BE2C (cell line): ENCODE measurements at regions not wholly inside any gene's neighbourhood (a gene's known extent, or its start where the extent isn't known, plus 50 kb on each side); places are given as distances from the start of the nearest gene placed in this dataset.

Experiments
- DNase-seq: peaks from one replicate; pipeline ENCODE4 v3.0.0-alpha.2; 2020
- H3K27me3 ChIP-seq: fragments of 250-450 bp; sonication (Bioruptor Pico); 2 replicates; pipeline ENCODE4 v1.5.1; 2020; ENCODE audit warnings: mild to moderate bottlenecking
- H3K36me3 ChIP-seq: fragments of 250-450 bp; sonication (Bioruptor Pico); 2 replicates; pipeline ENCODE4 v1.5.1; 2020; ENCODE audit warnings: mild to moderate bottlenecking
- H3K4me1 ChIP-seq: fragments of 250-450 bp; sonication (Bioruptor Pico); 2 replicates; pipeline ENCODE4 v1.5.1; 2020
- H3K4me3 ChIP-seq: 2 replicates; pipeline ENCODE4 v1.5.1; 2011; ENCODE audit warnings: low read depth, low read length
- H3K9me3 ChIP-seq: fragments of 250-450 bp; sonication (Bioruptor Pico); 2 replicates; pipeline ENCODE4 v1.5.1; 2020
- TF ChIP-seq, protein P1 (sequence below): IDR thresholded peaks from 2 replicates; pipeline ENCODE4 v1.5.1; 2012; ENCODE audit warnings: mild to moderate bottlenecking, low read depth, low read length

DNA sequence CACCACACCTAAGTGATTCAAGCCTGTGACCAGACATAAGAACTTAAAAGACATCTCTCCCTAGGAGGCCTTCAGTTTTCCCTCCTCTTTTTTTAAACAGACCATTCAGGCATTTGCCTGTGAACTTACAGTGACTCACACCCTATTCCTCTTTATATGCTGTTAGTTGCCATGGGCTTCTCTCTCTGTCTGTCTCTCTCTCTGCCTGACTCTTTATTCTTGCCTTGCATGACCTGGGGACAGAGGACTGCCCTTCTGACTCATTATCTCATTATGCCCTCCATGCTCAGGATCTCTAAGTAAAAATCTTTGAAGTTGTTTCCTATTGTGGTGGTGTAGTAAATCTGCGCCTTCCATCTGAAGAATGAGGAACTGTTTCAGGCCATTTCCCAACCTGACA lies 442.2 kb upstream of the MAN1A1 start:
- H3K4me3 ChIP-seq, result no peak overlapping the region
- H3K4me1 ChIP-seq, result no peaks in the 10 kb centered on the region
- no peaks in the 10 kb centered on the region for H3K27me3 ChIP-seq
- DNase-seq, result no peak
- H3K9me3 ChIP-seq, result no peaks in the 10 kb centered on the region
- H3K36me3 ChIP-seq, result no peaks in the 10 kb centered on the region
- TF ChIP-seq, protein P1, sequence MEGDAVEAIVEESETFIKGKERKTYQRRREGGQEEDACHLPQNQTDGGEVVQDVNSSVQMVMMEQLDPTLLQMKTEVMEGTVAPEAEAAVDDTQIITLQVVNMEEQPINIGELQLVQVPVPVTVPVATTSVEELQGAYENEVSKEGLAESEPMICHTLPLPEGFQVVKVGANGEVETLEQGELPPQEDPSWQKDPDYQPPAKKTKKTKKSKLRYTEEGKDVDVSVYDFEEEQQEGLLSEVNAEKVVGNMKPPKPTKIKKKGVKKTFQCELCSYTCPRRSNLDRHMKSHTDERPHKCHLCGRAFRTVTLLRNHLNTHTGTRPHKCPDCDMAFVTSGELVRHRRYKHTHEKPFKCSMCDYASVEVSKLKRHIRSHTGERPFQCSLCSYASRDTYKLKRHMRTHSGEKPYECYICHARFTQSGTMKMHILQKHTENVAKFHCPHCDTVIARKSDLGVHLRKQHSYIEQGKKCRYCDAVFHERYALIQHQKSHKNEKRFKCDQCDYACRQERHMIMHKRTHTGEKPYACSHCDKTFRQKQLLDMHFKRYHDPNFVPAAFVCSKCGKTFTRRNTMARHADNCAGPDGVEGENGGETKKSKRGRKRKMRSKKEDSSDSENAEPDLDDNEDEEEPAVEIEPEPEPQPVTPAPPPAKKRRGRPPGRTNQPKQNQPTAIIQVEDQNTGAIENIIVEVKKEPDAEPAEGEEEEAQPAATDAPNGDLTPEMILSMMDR, result no peak

DNA sequence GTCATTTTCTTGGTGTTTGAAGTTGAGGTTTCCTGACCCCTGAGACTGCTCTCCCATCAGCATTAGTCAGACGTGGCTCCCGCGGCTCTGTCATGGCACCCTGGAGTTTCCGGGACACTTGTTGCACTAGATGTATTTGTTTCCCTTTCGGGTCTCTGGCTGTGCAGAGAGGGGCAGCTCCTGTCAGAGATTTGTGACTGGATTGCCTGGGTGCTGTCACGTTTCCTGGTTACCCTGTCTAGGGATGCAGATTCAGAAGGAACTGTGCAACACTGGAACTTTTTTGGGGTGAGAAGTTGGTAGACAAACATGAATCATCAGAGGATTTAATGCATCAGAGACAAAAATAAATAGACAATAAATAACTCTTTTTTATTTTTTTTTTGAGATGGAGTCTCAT lies 431.8 kb upstream of the MAN1A1 start:
- H3K4me1 ChIP-seq, result no peaks in the 10 kb centered on the region
- no peak overlapping the region for H3K4me3 ChIP-seq
- TF ChIP-seq, protein P1, result no peak
- no peaks in the 10 kb centered on the region for H3K27me3 ChIP-seq
- H3K36me3 ChIP-seq, result no peaks in the 10 kb centered on the region
- no peak for DNase-seq
- H3K9me3 ChIP-seq, result no peaks in the 10 kb centered on the region

DNA sequence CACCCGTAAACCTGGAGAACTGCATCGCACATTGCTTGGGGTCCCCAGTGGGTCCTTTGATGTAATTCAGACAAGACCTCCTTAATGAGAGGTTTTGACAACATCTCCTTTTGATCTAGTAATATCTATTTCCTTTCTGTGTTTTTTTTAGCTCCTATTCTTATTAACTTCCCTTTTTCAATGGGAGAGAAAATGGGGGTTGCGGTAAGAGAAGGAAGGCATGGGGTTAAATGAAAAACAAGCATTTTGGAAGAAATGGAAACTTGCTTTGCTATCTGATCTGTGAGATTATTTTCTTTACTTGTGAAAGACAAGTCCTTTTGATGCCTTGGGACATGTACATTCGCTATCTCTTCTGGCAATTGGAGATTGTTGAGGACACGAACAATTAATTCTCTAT lies 418.6 kb upstream of the MAN1A1 start:
- no peak for DNase-seq
- TF ChIP-seq, protein P1, result no peak
- no peaks in the 10 kb centered on the region for H3K36me3 ChIP-seq
- H3K9me3 ChIP-seq, result no peaks in the 10 kb centered on the region
- H3K4me3 ChIP-seq, result no peak overlapping the region
- no peaks in the 10 kb centered on the region for H3K4me1 ChIP-seq
- H3K27me3 ChIP-seq, result no peaks in the 10 kb centered on the region

DNA sequence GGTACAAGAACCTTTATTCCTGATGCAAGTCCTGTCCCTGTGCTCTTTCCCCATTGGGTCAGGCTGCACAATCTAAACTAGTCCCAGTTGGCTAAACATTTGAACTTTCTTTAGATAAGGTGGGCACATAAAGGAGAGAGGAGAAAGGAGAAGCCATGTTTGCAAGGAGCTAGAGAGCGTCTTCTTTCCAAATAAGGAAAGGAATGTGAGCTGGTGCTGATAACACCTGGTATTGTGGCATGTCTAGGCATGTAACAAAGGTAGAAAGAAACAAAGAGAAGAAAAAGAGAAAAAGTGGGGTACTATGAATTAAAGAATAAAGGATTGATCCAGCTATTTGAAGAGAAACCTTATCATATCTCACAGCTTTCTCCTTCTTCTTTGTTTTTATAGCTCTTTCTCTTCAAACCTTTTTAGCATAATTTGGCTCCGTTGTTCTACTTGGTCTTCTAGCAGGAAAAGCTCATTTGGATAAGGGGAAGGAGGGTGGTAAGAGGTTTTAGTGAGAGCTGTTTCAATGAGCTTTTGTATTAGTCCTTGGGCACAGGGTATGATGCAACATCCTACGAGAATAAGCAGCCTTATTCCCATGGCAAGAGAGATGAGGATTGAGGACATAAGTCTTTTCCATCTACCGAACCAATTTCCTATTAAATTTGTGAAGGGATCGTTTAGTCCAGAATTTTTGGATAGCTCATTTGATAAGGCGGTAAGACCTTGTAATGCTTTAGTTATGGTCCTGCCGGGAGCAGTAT lies 415.5 kb upstream of the MAN1A1 start:
- no peak for DNase-seq
- Histone ChIP-seq H3K36me3 (no peaks in the 10 kb centered on the region), H3K4me1 (no peaks in the 10 kb centered on the region), H3K27me3 (no peaks in the 10 kb centered on the region), H3K9me3 (no peaks in the 10 kb centered on the region), H3K4me3 (no peak overlapping the region)
- TF ChIP-seq, protein P1, result no peak

DNA sequence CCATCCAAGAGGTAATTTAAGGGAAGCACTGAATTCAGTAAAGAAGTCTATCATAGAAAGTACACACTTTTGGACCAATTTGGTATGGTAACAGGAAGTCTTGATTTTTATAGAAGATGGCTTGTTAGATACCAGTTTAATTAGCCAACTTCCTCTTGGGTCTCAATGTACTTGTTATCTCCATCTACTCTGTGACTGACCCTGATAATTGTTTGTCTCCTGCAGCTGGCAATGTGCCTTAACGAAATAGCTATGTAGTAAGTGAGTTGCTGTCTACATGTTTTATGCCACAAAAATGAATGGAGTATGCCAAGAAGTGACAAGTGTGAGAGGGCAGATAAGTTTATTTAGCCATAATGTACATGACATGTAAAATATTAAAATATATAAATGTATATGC lies 410.5 kb upstream of the MAN1A1 start:
- TF ChIP-seq, protein P1, result no peak
- no peak for DNase-seq

DNA sequence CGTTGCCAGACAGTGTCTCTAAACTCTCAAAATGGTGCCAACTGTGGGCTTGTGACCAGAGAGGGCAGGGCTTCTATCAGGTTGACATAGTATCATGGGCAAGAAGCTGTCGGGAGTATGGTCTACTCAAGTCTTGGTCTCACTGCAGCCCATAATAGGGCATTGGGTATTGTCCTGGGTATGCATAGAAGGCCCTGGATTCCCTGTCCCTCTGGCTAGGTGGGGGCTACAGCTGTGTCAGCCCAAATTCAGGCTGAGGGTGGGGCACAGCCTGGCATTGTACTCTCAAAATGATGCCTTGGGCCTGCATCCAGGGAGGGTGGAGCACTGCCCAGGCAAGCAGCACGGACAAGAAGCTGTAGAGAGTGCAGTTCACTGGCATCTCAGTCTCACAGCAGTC lies 408.8 kb upstream of the MAN1A1 start:
- H3K27me3 ChIP-seq, result no peaks in the 10 kb centered on the region
- TF ChIP-seq, protein P1, result no peak
- H3K36me3 ChIP-seq, result no peaks in the 10 kb centered on the region
- no peaks in the 10 kb centered on the region for H3K9me3 ChIP-seq
- no peak overlapping the region for H3K4me3 ChIP-seq
- DNase-seq, result no peak
- H3K4me1 ChIP-seq, result no peaks in the 10 kb centered on the region

More for the DNA sequence above, 410.5 kb upstream of the MAN1A1 start:
- Histone ChIP-seq H3K9me3 (no peaks in the 10 kb centered on the region), H3K36me3 (no peaks in the 10 kb centered on the region), H3K4me3 (no peak overlapping the region), H3K4me1 (no peaks in the 10 kb centered on the region), H3K27me3 (no peaks in the 10 kb centered on the region)
